HS-5 (cell line): ENCODE measurements at regions not wholly inside any gene's neighbourhood (a gene's known extent, or its start where the extent isn't known, plus 50 kb on each side); places are given as distances from the start of the nearest gene placed in this dataset.

ENCODE experiments used
- DNase-seq: peaks from one replicate; pipeline ENCODE4 v3.0.0-alpha.2; 2012; ENCODE audit warnings: low read depth

DNA sequence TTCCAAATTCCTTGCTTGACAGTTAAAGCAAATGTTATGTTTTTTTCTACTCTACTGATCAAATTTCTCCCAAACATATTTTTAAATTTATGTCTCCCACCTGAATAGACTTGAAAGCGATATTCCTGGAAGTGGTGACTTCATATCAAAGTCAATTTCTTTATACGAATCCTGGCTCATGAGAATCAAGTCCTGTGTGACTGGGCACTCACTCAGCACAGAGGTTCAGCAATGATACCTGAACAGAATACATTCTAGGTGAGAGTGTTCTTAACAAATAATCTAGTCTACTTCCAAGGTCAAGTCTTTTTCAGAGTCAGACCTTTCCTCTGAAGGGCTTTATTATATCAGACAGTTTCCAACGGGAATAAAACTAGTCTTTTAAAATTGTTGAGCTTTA is 1070.6 kb downstream of the TRHDE start:
- DNase-seq: no peak

DNA sequence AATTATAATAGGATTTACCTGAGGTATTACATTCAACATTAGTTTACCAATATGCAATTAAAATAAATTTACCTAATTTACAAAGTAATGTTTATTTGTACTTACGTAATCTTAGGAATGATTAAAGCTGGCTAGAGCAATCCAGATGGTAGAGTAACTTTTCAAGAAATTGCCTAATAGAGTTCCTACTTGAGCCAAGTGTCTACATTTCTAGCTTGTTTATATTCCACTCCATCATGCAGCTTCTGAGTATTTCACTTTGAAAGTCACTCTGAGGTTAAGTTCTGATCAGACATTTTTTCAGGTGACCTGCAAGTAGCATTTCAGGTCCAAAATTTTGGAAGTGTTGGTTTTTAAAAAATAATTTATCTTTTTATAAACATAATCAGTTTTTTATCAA is 1080.7 kb downstream of the TRHDE start:
- no peak for DNase-seq

DNA sequence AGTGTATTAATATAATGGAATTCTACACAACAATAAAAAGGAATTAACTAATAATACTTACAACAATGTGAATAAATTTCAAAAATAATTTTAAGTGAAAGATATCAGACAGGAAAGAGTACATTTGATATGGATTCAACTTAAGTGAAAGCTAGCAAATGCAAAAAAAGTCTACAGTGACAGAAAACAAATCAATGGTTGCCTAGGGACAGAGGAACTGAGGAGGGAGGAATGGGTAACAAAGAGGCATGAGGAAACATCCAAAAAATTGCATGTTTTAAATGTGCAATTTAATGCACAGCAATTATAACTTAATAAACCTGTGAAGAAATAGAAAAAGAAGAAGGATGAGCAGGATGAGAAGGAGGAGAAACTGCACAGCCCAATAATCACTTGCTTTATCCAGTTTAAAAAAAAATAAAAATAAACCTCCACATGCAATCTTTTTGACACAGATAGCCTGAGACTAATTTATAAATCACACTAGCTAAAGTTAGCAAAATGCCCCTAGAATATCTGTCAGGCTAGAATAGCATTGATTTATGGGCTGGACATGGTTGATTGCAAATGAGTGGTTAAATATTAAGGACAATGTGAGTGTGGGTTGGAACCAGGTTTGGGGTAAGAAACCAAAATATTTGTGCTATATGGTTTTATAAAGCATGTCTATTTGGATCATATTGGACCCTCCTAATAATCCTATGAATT is 1089.1 kb downstream of the TRHDE start:
- DNase-seq: no peak

DNA sequence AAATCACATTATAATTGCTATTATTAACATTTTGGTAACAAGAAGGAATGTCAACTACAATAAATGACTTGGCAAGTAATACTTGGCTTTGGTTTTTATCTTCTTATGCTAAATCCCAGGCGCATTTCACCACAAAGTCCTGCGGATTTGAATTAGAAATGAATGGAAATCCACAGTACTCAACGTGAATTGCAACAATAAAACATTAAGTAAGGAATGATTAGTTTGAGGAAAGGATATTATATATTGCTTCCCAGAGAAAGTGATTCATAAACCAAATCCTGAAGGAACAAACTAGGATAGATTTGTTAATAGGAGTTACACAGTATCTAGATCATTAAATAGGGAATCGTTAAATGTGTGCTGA is 1089.7 kb downstream of the TRHDE start:
- DNase-seq: no peak

DNA sequence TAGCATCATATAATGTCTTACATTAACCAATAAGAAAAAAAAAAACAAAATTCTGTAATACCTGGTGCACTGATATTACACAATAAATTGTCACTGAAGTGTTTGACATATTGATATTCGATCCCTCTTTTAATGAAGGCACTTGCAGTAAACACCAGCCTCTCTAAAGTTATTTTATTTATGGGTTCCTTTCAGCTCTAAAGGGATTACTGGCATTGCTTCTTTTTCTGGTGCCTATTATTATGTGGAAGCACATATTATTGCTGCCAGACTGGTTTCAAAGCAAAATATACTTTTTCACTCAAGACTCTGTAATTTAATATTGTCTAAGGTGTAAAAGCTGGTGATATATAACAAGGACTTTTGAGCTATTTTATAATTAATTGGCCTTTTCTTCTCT is 1090.5 kb downstream of the TRHDE start:
- no peak for DNase-seq

DNA sequence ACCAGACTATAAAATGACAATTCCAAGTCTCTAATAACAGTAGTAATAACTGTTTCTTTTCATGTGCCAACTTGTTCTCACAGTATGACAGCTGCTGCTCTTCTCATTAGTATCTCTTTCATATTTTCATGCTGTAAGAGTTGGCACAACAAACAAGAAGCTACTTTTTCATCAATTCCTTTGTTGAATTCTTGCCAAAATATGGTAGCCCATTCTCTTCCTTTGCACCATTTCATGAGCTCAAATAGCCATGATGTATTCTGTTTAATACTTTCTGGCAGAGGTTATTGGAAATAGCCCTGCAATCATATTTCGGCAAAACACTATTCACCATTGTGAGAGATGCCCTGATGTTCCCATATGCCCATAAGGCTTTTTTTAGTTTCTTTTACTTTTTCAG is 1100.7 kb downstream of the TRHDE start:
- no peak for DNase-seq

DNA sequence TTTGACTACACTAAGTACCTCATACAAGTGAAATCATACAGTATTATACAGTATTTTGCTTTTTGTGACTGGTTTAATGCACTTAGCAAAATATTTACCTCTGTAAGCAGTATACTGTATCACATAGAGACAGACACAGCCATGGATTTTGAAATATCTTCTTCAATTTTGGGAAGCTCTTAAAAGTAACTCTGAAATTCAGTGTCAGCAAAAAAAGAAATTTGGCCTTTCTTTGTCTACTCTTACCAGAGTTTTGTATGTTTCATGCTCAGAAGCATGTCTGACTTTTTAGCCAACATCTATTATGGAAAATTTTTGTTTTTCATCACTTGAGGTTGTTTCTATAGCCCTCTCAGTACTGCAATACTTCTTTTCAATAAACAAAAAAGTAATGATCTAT is 1102.2 kb downstream of the TRHDE start:
- DNase-seq: no peak

DNA sequence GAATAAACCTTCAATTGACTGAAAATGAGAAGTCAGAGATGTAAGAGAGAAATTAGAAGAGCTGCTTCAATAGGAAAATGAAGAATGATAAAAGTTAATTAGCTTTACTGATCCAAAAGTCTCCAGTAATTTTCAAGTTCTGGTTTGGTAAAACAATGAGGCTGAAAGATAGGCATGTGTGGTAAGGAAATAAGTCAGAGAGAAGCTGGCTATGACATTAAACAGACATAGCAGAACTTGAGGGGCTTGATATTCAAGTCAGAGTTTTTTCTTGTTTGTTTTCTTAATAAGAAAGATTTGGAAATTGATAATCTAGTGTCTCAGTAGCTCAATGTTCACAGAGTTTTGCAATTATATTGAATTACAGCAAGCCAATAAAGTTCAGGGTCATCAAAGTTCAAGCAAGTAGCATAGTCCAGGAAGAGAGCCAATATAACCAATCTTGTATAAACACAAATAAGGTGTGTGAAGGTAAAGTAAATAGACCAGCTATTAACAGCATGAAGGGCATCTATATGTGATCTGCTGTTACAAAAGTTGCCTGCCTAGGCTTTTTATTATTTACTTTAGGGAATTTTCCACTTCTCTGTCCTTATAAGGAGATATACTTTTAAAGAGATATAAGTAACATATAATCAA is 1111.5 kb downstream of the TRHDE start:
- DNase-seq: no peak

DNA sequence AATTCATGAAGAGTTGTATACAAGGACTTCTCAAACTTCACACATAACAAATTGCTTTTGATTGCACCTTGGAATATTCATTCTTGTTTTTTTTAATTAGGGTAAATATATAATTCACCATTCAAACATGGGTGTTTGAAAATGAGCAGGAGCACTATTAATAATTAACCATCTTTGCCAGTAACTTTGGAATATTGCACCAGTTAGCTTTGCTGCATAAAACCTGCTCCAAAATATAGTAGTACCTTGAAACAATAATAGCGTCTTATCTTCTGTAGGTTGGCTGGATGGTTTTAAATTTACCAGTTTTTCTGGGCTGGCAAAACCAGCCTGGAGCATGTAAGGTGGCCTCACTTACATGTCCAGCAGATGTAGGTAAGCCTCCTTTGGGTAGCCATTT is 1112.4 kb downstream of the TRHDE start:
- no peak for DNase-seq

DNA sequence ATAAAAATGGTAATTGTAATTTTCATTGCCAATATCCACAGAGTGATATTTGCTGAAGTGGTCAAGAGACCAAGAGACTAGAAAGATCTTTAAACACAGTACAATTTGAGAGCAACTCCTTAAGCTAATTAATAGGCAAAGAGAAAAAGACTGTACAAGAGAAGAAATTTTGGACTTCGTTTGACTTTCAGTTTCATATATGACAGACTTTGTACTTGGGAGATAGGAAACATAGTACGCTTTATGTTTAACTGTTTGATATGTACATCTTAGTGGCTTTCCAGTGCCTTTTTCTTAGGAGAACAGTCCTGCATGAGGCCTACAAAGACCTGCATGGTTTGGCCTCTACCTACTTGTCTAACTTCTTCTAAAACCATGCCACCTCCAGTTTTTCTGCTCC is 1118.1 kb downstream of the TRHDE start:
- no peak for DNase-seq

DNA sequence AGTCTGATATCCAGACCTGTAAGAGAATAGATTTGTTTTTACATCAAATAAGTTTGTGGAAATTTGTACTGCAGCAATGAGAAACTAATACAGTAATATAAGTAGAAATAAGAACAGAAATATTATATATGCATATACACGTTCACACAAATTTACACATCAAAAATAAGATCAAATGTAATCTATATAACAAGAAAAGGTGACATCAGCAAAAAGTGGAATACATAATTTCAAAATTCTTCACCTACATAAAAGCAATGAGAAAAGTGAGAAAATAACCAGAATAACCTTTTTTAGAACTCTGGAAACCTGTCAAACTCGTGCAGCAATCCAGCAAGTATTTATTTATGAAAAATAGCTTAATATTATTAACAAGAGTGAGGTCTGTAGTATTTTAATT is 1124.6 kb upstream of the ATXN7L3B start:
- DNase-seq: no peak

DNA sequence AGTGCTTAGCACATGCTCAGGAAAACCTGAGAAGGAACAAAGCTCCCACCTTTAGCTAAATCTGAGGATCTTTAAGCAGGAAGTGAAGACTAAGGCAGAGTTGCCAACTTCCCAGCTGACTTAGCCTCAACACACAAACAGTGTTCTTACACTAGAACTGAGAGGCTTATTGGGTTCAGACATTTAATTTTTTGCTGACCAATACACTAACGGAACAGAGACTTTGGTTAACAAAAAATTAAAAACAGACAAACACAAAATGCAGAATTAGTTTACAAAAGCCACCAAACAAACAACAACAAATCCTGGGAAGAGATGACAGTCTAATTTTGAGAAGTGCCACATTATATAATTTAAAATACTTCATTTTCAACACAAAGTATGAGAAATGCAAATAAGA is 1123.7 kb upstream of the ATXN7L3B start:
- DNase-seq: no peak

DNA sequence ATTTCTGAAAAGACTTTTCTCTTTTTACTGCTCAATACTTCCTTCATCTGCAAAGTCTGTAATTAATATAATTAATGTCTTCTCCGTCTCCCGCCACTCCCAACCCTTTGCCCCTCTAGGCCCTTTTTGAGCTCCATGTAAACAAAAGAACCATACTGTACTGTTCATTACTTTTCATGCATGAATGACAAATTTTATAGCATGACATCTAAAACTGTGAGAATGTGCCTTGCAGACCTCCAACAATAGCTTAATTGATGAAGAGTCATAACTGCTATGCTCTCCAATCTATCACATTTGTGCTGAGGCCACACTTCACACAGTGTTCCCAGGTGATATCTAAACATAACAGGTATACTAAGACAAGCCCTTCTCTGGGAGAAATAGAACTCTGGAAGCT is 1122.7 kb upstream of the ATXN7L3B start:
- no peak for DNase-seq

DNA sequence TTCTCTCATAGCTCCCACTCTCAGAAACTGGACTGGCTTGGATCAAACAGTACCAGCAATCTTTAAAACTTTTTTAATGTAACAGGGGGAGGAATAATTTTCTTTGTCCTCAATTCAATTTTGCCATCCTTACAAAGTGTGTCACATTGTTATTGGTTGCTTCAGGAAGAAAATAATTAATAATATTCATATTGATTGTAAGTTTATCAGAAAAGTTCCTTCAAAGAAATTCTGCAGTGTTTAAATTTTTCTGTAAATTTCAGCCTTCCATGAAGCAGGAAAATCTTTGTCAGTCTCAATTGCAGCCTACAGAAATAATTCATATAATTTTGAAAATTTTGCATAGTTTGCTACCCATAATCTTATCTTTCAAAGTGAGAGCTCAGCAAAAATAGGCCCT is 1119.1 kb upstream of the ATXN7L3B start:
- DNase-seq: no peak

DNA sequence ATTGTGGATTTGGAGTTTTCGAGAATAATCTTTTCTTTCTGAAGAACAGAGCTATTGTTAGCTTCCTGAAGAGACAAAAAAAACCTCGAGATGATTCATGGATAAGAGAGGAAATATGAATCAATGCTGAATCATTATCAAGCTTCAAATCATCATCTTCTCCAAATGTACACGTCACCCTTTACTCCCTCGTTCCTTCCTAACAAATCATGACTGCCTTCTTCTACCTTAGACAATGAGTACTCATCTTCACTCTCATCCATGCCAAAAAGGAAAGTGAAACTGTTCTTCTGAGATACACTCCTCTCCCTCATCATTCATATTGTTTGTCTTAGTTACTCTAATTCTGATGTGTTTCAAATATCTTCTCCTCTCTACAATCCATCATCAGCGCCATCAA is 1115.8 kb upstream of the ATXN7L3B start:
- peak; percentile 79 for DNase-seq

DNA sequence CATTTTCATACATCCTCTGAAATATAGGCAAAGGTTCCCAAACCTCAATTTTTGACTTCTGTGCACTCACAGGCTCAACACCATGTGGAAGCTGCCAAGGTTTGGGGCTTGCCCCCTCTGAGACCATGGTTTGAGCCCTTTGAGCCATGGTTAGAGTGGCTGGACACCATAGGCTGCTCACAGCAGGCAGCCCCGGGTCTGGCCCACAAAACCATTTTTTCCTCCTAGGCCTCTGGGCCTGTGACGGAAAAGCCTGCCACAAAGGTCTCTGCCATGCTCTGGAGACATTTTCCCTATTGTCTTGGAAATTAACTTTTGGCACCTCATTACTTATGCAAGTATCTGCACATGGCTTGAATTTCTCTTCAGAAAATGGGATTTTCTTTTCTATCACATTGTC is 1113.2 kb upstream of the ATXN7L3B start:
- DNase-seq: no peak

DNA sequence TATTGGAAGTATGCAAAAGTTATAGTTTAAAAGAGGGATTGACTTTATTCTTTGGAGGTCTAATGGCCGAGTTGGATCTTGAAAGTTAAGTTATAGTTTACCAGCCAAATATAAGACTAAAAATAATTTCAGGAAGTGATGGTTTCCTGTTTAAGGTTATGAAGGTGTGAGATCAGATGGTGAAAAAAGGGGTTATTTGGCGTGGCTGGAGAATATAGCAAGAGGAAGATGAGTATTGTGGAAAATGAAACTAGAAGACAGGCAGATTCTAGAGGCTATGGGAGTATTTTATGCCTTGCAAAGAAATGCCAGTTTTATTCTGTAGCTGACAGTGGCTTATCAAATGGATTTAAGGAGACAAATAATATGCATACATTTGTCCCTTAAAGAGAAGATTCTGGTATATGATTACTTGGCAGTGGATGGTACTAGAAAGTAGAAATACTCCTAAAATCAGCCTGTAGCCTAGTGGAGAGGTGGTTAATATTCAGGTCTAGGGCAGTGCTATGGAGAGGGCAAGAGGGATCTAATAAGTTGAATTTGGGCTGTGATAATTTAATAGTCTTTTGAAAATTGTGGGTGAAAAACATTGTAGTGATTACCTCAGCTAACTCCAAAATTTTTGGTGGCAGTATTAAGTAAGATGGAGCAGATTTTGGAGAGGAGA is 1091.8 kb upstream of the ATXN7L3B start:
- peak; percentile 1 for DNase-seq

DNA sequence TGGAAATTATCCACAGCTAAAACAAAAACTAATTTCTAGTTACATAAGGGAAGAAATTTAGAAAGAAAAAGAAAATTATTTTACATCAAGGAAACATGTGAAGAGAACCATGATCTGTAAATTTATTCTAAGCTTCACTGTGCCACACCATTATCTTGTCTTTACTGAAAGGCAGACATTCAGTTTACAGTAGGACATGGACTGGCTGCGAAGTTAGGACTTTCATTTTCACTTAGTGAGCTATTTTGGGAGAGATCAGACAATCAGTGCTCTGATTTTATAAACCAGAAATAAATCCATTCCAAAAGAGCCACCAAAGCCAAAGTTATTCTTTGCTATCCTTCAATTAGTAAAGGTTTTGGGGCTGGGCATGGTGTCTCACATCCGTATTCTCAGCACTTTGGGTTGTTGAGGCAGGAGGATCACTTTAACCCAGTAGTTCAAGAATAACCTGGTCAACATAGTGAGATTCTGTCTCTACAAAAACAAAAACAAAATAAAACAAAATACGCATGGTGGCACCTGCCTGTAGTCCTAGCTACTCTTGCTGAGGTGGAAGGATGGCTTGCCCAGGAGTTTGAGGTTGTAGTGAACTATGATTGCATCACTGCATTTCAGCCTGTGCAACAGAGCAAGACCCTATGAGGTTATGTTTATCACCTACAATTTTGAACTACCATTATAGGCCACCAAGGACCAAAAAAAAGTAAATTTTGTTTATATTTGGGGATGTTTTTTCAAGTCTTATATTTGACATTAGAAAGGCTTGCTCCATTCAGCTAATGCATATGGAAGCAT is 1084.8 kb upstream of the ATXN7L3B start:
- no peak for DNase-seq

DNA sequence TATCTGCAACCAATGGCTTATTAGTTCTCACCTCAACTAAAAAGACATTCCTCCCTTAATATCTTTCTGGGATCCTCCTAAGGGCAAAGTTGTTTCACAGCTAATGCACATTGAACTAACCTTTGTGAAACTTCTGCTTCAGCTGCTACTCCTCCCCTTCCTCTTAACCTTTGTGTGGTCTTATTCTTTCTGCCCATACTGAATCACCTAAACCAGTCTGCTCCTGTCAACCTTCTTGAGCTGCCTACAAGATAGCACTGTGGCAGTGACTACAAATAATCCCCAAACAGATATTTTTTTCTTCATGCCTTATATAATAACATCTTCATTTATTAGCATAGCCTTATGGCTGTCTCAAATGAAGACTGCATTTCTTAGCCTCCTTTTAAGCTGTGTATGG is 1077.4 kb upstream of the ATXN7L3B start:
- DNase-seq: no peak

DNA sequence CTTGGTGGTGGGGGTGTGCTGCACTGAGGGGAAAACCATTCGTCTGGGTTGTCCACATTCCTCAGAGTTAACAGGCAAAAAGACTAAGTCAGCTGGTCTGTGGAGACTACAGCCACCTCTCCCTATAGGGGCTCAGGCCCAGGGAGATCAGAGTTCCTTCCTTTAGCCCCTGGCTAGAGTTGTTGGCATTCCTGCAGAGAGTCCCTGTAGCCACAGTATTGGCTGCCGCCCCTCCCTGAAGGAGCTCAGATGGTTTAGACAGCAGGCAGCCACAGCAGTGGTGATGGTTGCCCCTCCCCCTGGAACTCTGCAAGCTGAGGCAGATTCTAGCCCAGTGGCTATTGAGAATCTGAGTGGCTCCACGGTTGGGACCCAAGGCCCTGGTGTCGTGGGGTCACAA is 1072.5 kb upstream of the ATXN7L3B start:
- no peak for DNase-seq

DNA sequence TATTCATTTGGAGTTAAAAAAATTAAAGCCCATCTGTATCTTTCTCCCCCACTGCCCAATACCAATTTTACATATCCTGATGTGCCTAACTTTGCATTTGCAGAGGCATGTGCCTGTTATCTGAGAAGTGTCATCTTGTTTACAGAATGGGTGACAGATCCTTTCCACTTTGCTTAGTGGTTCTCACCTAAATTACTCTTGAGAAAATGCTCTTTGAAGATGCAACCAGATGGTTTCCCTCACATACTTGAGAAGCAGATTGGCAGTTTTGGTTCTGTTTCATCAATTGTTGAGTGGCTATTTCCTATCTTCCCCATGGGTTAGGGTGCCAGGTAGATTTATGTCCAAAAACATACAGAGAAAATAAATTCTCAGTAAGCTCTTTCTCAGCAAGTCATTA is 1051.4 kb upstream of the ATXN7L3B start:
- DNase-seq: no peak

DNA sequence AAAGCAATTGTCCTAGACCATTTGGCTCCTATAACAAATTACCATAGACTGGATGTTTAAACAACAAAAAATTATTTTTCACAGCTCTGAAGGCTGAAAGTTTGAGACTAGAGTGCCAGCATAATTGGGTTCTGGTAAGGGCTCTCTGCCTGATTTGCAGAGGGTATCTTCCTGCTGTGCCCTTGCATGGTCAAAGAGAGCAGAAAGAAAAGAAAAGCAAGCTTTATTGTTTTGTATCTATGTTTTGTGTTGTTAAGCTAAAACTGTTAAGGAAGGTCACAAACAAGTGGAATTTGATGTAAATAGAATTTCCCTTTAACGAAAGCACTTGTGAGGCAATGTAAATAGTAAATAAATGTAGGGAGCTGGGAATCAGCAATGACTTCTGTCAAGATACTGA is 1031.0 kb upstream of the ATXN7L3B start:
- no peak for DNase-seq

DNA sequence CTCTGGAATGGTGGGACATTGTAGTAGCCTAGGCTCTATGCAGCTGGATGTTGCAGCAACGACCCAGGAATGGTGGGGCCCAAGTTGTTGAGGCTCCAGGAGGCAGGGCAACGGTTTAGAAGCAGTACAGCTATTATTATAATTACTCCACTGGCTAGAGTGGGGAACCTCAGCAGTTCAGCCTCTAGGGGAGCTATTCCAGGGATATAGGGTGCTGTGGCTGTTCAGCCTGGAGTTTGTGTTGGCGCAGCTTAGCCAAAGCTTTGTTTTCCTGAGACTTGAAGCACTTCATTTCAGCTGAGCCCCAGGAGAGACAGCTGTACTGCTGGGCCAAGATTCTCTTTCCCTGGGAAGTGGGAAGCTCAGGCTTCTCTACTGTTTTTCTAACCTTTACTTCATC is 1023.0 kb upstream of the ATXN7L3B start:
- no peak for DNase-seq
